HCT116 (cell line): ENCODE measurements at regions not wholly inside any gene's neighbourhood (a gene's known extent, or its start where the extent isn't known, plus 50 kb on each side); places are given as distances from the start of the nearest gene placed in this dataset.

Experiments used
- ATAC-seq: fragments of 200-7000 bp; cut with Tn5 transposase; 2 replicates; pipeline ENCODE4 v1.9.1; 2020; ENCODE audit warnings: mild to moderate bottlenecking, moderate library complexity
- BruUV-seq: library from RNA; stranded (reverse); fragments of 400-500 nt; replicated peaks from 2 replicates; lab custom pipeline; 2021; lab: Mats Ljungman, UMichigan
- CTCF ChIA-PET: fragments of 300-600 bp; sonication (Branson Sonifier 250); formaldehyde crosslinking; loops from one replicate; lab custom pipeline; 2021; ENCODE audit warnings: antibody characterized with exemption; lab: Charles Lee
- POLR2A ChIA-PET: fragments of 300-600, 350-600 bp; sonication (Branson Sonifier 250); formaldehyde crosslinking; loops from one replicate; lab custom pipeline; 2021; ENCODE audit warnings: antibody characterized with exemption; lab: Charles Lee
- RAD21 ChIA-PET, 2 experiments: fragments of 300-600 bp; sonication (Branson Sonifier 250); formaldehyde crosslinking; loops; one replicate each; lab custom pipeline; 2023; ENCODE audit warnings: low total read pairs in 2 of 2; ENCODE audit not compliant: uncharacterized antibody in 2 of 2, unreplicated experiment in 2 of 2, low non-redundant PET in 1 of 2; lab: Charles Lee
- DNase-seq: peaks from one replicate; pipeline ENCODE4 v3.0.0-alpha.2; 2010; ENCODE audit warnings: low read depth, low spot score
- H2AFZ ChIP-seq: fragments of 200-600 bp; shearing (Covaris generic), sonication (generic); 2 replicates; pipeline ENCODE4 v1.6.1; 2017; ENCODE audit warnings: low read depth, mixed run types, mixed read lengths, antibody characterized with exemption, low read length; ENCODE audit not compliant: poor library complexity, severe bottlenecking
- H3K27ac ChIP-seq: 2 replicates; pipeline ENCODE4 v1.5.1; 2012; ENCODE audit warnings: low read depth, low read length
- H3K27me3 ChIP-seq: fragments of 200-600 bp; sonication (generic); 2 replicates; pipeline ENCODE4 v1.6.1; 2016; ENCODE audit warnings: mixed run types, low read length, mixed read lengths; ENCODE audit not compliant: insufficient read depth
- H3K36me3 ChIP-seq, 2 experiments: fragments of 200-500 bp in 1 of 2; fragments of 200-600 bp in 1 of 2; sonication (Bioruptor generic) in 1 of 2; sonication (generic) in 1 of 2; 2 replicates each; pipeline versions ENCODE4 v1.5.1 to v1.6.1; 2014 to 2016; ENCODE audit warnings: low read length in 2 of 2, inconsistent platforms in 1 of 2, mixed read lengths in 1 of 2, mixed run types in 1 of 2; ENCODE audit not compliant: insufficient read depth in 2 of 2, control insufficient read depth in 1 of 2
- H3K4me1 ChIP-seq, 2 experiments: fragments of 200-600 bp in 1 of 2; sonication (generic) in 1 of 2; 2 replicates each; pipeline versions ENCODE4 v1.5.1 to v1.6.1; 2012 to 2017; ENCODE audit warnings: low read length in 2 of 2, inconsistent platforms in 1 of 2, mild to moderate bottlenecking in 1 of 2, mixed read lengths in 1 of 2, mixed run types in 1 of 2, moderate library complexity in 1 of 2; ENCODE audit not compliant: insufficient read depth in 2 of 2, control insufficient read depth in 1 of 2
- H3K4me2 ChIP-seq: fragments of 200-600 bp; sonication (generic); 2 replicates; pipeline ENCODE4 v1.6.1; 2017; ENCODE audit warnings: mixed run types, low read length, mixed read lengths
- H3K4me3 ChIP-seq, 2 experiments: fragments of 200-600 bp in 1 of 2; sonication (generic) in 1 of 2; replicated peaks in 1 of 2; 2 replicates each; pipeline ENCODE4 v1.5.1; 2011 to 2016; ENCODE audit warnings: low read length in 2 of 2, control low read depth in 1 of 2, low read depth in 1 of 2, mild to moderate bottlenecking in 1 of 2, mixed read lengths in 1 of 2, mixed run types in 1 of 2
- H3K79me2 ChIP-seq: fragments of 200-600 bp; sonication (generic); 2 replicates; pipeline ENCODE4 v1.6.1; 2017; ENCODE audit warnings: mild to moderate bottlenecking, mixed run types, low read length, moderate library complexity, mixed read lengths; ENCODE audit not compliant: insufficient read depth
- H3K9ac ChIP-seq: fragments of 200-600 bp; sonication (generic); 2 replicates; pipeline ENCODE4 v1.6.1; 2016; ENCODE audit warnings: low read length, mixed read lengths
- H3K9me2 ChIP-seq: fragments of 200-600 bp; sonication (generic), shearing (Covaris generic); 2 replicates; pipeline ENCODE4 v1.6.1; 2017; ENCODE audit warnings: mixed run types, mild to moderate bottlenecking, moderate library complexity; ENCODE audit not compliant: insufficient read depth
- H3K9me3 ChIP-seq, 2 experiments: fragments of 200-500 bp in 1 of 2; fragments of 200-600 bp in 1 of 2; sonication (Bioruptor generic) in 1 of 2; sonication (generic) in 1 of 2; 2 replicates each; pipeline ENCODE4 v1.6.1; 2014 to 2017; ENCODE audit warnings: low read length in 2 of 2, mixed read lengths in 2 of 2, inconsistent platforms in 1 of 2, low read depth in 1 of 2, mild to moderate bottlenecking in 1 of 2, mixed run types in 1 of 2, moderate library complexity in 1 of 2; ENCODE audit not compliant: control insufficient read depth in 1 of 2, insufficient read depth in 1 of 2
- H4K20me1 ChIP-seq: fragments of 200-600 bp; sonication (generic), shearing (Covaris generic); 2 replicates; pipeline ENCODE4 v1.6.1; 2017; ENCODE audit warnings: mixed run types, mild to moderate bottlenecking, moderate library complexity; ENCODE audit not compliant: insufficient read depth
- ATF3 ChIP-seq: IDR thresholded peaks from 2 replicates; pipeline ENCODE4 v1.6.1; 2012
- CBX3 ChIP-seq: IDR thresholded peaks from 2 replicates; pipeline ENCODE4 v1.6.1; 2012; ENCODE audit warnings: low read depth
- EGR1 ChIP-seq: IDR thresholded peaks from 2 replicates; pipeline ENCODE4 v1.6.1; 2012; ENCODE audit warnings: low read depth
- EZH2 ChIP-seq: fragments of 200-600 bp; sonication (generic); IDR thresholded peaks from 2 replicates; pipeline ENCODE4 v1.6.1; 2017; ENCODE audit warnings: antibody characterized with exemption, mixed run types
- FOSL1 ChIP-seq: IDR thresholded peaks from 2 replicates; pipeline ENCODE4 v1.6.1; 2012; ENCODE audit warnings: low read depth
- JUND ChIP-seq: IDR thresholded peaks from 2 replicates; pipeline ENCODE4 v1.6.1; 2012
- POLR2A ChIP-seq: IDR thresholded peaks from 2 replicates; pipeline ENCODE4 v1.7.0; 2011; ENCODE audit warnings: borderline replicate concordance; ENCODE audit not compliant: insufficient read depth, insufficient read length; ENCODE audit errors: extremely low read depth
- RAD21 ChIP-seq: IDR thresholded peaks from 2 replicates; pipeline ENCODE4 v1.6.1; 2012; ENCODE audit warnings: low read depth, mild to moderate bottlenecking
- SRF ChIP-seq: IDR thresholded peaks from 2 replicates; pipeline ENCODE4 v1.6.1; 2012; ENCODE audit warnings: low read depth
- TCF7L2 ChIP-seq: IDR thresholded peaks from 2 replicates; pipeline ENCODE4 v1.7.0; 2011; ENCODE audit warnings: borderline replicate concordance, inconsistent platforms; ENCODE audit not compliant: insufficient read depth, insufficient read length; ENCODE audit errors: extremely low read depth
- YY1 ChIP-seq: IDR thresholded peaks from 2 replicates; pipeline ENCODE4 v1.6.1; 2011; ENCODE audit warnings: low read length, low read depth, moderate library complexity, mild to moderate bottlenecking; ENCODE audit not compliant: insufficient replicate concordance; ENCODE audit errors: extremely low read depth
- ZFX ChIP-seq: fragments of 450-650 bp; IDR thresholded peaks from 2 replicates; pipeline ENCODE4 v1.6.1; 2017
- ZNF274 ChIP-seq: fragments of 200-500 bp; sonication (Bioruptor generic); IDR thresholded peaks from 2 replicates; pipeline ENCODE4 v1.6.1; 2014; ENCODE audit warnings: mild to moderate bottlenecking, low read depth, low read length, inconsistent platforms
- intact Hi-C: fragments of 100-400 bp; cut with micrococcal nuclease; formaldehyde crosslinking; loops from 2 replicates; pipeline ENCODE4 v1.10.0; 2022
- TF ChIP-seq, protein P1 (sequence below): IDR thresholded peaks from 2 replicates; pipeline ENCODE4 v1.6.1; 2011; ENCODE audit warnings: mild to moderate bottlenecking, low read length, moderate library complexity; ENCODE audit not compliant: insufficient replicate concordance; ENCODE audit errors: extremely low read depth
- TF ChIP-seq, protein P2 (sequence below): IDR thresholded peaks from 2 replicates; pipeline ENCODE4 v1.6.1; 2012
- TF ChIP-seq, protein P3 (sequence below): IDR thresholded peaks from 2 replicates; pipeline ENCODE4 v1.6.1; 2012; ENCODE audit warnings: low read depth

DNA sequence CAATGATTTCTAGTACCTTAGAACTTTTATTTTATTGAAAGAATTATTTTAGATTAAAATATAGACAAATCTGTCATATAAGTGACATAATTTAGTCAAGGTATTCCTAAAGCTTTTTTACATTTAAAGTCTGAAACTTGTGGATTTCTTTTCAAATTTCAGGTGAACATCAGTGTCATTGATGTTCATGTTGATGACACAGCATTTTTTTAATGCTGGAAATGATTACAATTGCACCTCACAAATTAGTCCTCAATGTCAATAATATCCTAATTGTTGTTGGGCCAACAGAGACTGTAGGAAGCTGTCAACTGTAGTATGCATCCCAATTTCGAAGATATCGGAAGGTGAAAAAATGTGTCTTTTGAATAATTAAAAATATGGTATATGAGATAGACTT lies 214.4 kb upstream of the ARL4C start:
- BruUV-seq, result no TSS peak

GRCh38 chr2:234710587-234710986 lies 213.7 kb upstream of the ARL4C start:
- ChIA-PET CTCF (no interaction called here), POLR2A (no interaction called here)
- BruUV-seq, result no TSS peak
- TF ChIP-seq EZH2 (no peak), YY1 (no peak), SRF (no peak), FOSL1 (no peak), POLR2A (no peak), JUND (no peak), ZFX (no peak), CBX3 (no peak), RAD21 (no peak)
- TF ChIP-seq, protein P1, sequence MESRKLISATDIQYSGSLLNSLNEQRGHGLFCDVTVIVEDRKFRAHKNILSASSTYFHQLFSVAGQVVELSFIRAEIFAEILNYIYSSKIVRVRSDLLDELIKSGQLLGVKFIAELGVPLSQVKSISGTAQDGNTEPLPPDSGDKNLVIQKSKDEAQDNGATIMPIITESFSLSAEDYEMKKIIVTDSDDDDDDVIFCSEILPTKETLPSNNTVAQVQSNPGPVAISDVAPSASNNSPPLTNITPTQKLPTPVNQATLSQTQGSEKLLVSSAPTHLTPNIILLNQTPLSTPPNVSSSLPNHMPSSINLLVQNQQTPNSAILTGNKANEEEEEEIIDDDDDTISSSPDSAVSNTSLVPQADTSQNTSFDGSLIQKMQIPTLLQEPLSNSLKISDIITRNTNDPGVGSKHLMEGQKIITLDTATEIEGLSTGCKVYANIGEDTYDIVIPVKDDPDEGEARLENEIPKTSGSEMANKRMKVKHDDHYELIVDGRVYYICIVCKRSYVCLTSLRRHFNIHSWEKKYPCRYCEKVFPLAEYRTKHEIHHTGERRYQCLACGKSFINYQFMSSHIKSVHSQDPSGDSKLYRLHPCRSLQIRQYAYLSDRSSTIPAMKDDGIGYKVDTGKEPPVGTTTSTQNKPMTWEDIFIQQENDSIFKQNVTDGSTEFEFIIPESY, result no peak
- TF ChIP-seq, protein P2, sequence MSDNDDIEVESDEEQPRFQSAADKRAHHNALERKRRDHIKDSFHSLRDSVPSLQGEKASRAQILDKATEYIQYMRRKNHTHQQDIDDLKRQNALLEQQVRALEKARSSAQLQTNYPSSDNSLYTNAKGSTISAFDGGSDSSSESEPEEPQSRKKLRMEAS, result no peak
- TF ChIP-seq, protein P3, sequence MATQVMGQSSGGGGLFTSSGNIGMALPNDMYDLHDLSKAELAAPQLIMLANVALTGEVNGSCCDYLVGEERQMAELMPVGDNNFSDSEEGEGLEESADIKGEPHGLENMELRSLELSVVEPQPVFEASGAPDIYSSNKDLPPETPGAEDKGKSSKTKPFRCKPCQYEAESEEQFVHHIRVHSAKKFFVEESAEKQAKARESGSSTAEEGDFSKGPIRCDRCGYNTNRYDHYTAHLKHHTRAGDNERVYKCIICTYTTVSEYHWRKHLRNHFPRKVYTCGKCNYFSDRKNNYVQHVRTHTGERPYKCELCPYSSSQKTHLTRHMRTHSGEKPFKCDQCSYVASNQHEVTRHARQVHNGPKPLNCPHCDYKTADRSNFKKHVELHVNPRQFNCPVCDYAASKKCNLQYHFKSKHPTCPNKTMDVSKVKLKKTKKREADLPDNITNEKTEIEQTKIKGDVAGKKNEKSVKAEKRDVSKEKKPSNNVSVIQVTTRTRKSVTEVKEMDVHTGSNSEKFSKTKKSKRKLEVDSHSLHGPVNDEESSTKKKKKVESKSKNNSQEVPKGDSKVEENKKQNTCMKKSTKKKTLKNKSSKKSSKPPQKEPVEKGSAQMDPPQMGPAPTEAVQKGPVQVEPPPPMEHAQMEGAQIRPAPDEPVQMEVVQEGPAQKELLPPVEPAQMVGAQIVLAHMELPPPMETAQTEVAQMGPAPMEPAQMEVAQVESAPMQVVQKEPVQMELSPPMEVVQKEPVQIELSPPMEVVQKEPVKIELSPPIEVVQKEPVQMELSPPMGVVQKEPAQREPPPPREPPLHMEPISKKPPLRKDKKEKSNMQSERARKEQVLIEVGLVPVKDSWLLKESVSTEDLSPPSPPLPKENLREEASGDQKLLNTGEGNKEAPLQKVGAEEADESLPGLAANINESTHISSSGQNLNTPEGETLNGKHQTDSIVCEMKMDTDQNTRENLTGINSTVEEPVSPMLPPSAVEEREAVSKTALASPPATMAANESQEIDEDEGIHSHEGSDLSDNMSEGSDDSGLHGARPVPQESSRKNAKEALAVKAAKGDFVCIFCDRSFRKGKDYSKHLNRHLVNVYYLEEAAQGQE, result no peak

More for the DNA sequence above, 214.4 kb upstream of the ARL4C start:
- H3K9me2 ChIP-seq, result no peaks in the 10 kb centered on the region
- H2AFZ ChIP-seq, result no peak overlapping the region
- H3K9me3 ChIP-seq, result no peaks in the 10 kb centered on the region
- no peaks in the 10 kb centered on the region for H3K36me3 ChIP-seq
- H4K20me1 ChIP-seq, result no peaks in the 10 kb centered on the region
- POLR2A ChIA-PET, result no interaction called here
- no peak overlapping the region for H3K4me2 ChIP-seq
- no peaks in the 10 kb centered on the region for H3K4me1 ChIP-seq
- DNase-seq (no peak), ATAC-seq (no peak)
- RAD21 ChIA-PET, result no interaction called here
- H3K9ac ChIP-seq, result no peak overlapping the region
- no peak overlapping the region for H3K4me3 ChIP-seq
- TF ChIP-seq YY1 (no peak), TCF7L2 (no peak), ZFX (no peak), ZNF274 (no peak), EGR1 (no peak), ATF3 (no peak)
- TF ChIP-seq, protein P2, result no peak
- H3K27ac ChIP-seq, result no peak overlapping the region
- H3K27me3 ChIP-seq, result no peaks in the 10 kb centered on the region
- intact Hi-C loops, result no loop called here
- H3K79me2 ChIP-seq, result no peaks in the 10 kb centered on the region
- CTCF ChIA-PET, result no interaction called here

More at GRCh38 chr2:234710587-234710986, 213.7 kb upstream of the ARL4C start:
- H3K9me2 ChIP-seq, result no peaks in the 10 kb centered on the region
- no peaks in the 10 kb centered on the region for H3K9me3 ChIP-seq
- no peak for DNase-seq
- H4K20me1 ChIP-seq, result no peaks in the 10 kb centered on the region
- no peak overlapping the region for H2AFZ ChIP-seq
- H3K4me3 ChIP-seq, result no peak overlapping the region
- no peak overlapping the region for H3K9ac ChIP-seq
- RAD21 ChIA-PET, result no interaction called here
- H3K4me1 ChIP-seq, result no peaks in the 10 kb centered on the region
- intact Hi-C loops, result no loop called here
- H3K27me3 ChIP-seq, result no peaks in the 10 kb centered on the region
- H3K79me2 ChIP-seq, result no peaks in the 10 kb centered on the region
- ATAC-seq, result no peak
- H3K4me2 ChIP-seq, result no peak overlapping the region
- no peak overlapping the region for H3K27ac ChIP-seq
- no peaks in the 10 kb centered on the region for H3K36me3 ChIP-seq
